ENCODE measurements at regions not wholly inside any gene's neighbourhood (a gene's known extent, or its start where the extent isn't known, plus 50 kb on each side); places are given as distances from the start of the nearest gene placed in this dataset.

GRCh38 chr20:8953300-8953699 lies 115.6 kb upstream of the PLCB4 start:
- TF ChIP-seq POLR2AphosphoS5 (IDR thresholded peaks at IDR 0.05; ENCODE audit: borderline replicate concordance, low read depth, low read length) (no peak), EZH2 (IDR thresholded peaks at IDR 0.05) (no peak), FOXP2 (optimal IDR thresholded peaks at IDR 0.05; ENCODE audit: control extremely low read depth, extremely low read length, insufficient read depth) (no peak)
